Astrocyte of the cerebellum (primary cell): ENCODE measurements at regions not wholly inside any gene's neighbourhood (a gene's known extent, or its start where the extent isn't known, plus 50 kb on each side); places are given as distances from the start of the nearest gene placed in this dataset.
"Not testable (repeated sequence)": the region's sequence is repeated elsewhere in the genome, so short reads cannot be mapped to it uniquely, and the experiment has no call there.

Source experiments
- DNase-seq: peaks from one replicate; pipeline ENCODE4 v3.0.0-alpha.2; 2011; ENCODE audit warnings: low read depth
- H3K4me3 ChIP-seq: 2 replicates; pipeline ENCODE4 v1.5.1; 2011; ENCODE audit warnings: mild to moderate bottlenecking, low read depth, low read length, moderate library complexity
- CTCF ChIP-seq: IDR thresholded peaks from 2 replicates; pipeline ENCODE4 v1.5.1; 2012; ENCODE audit warnings: low read length, low read depth, moderate library complexity, mild to moderate bottlenecking; ENCODE audit errors: missing control alignments
- in situ Hi-C: cut with HindIII; loops from 2 replicates; pipeline ENCODE4 v1.10.0; 2017; ENCODE audit warnings: low sequenced_read_pairs

- no peak for DNase-seq
- TF ChIP-seq CTCF: no peak
- no peak overlapping the region for H3K4me3 ChIP-seq
- in situ Hi-C loops: no loop called here
Observed at GRCh38 chr6:86629123-86629522, 308.2 kb upstream of the HTR1E start.

- in situ Hi-C loops: no loop called here
Observed at GRCh38 chr6:86619428-86619827, 317.9 kb upstream of the HTR1E start.

GRCh38 chr6:86615299-86615698, 322.0 kb upstream of the HTR1E start:
- H3K4me3 ChIP-seq: no peak overlapping the region
- in situ Hi-C loops: no loop called here
- TF ChIP-seq CTCF: no peak
- DNase-seq: no peak

More at GRCh38 chr6:86619428-86619827, 317.9 kb upstream of the HTR1E start:
- TF ChIP-seq CTCF: no peak
- H3K4me3 ChIP-seq: no peak overlapping the region
- no peak for DNase-seq

GRCh38 chr6:86609549-86610388, 327.6 kb upstream of the HTR1E start:
- no peak overlapping the region for H3K4me3 ChIP-seq
- DNase-seq: no peak
- no peak for TF ChIP-seq CTCF
- in situ Hi-C loops: no loop called here

- DNase-seq, in situ Hi-C loops, H3K4me3 ChIP-seq: not testable (repeated sequence)
Observed at GRCh38 chr6:86603364-86603763, 334.0 kb upstream of the HTR1E start.

- DNase-seq, in situ Hi-C loops, H3K4me3 ChIP-seq: not testable (repeated sequence)
Observed at GRCh38 chr6:86602093-86602492, 335.2 kb upstream of the HTR1E start.

- DNase-seq, in situ Hi-C loops, H3K4me3 ChIP-seq: not testable (repeated sequence)
Observed at GRCh38 chr6:86598969-86599368, 338.4 kb upstream of the HTR1E start.

GRCh38 chr6:86595641-86596040, 341.7 kb upstream of the HTR1E start:
- no peak for DNase-seq
- in situ Hi-C loops: no loop called here
- TF ChIP-seq CTCF: no peak
- no peak overlapping the region for H3K4me3 ChIP-seq
